Karpas-422 (cell line): ENCODE measurements at regions not wholly inside any gene's neighbourhood (a gene's known extent, or its start where the extent isn't known, plus 50 kb on each side); places are given as distances from the start of the nearest gene placed in this dataset.
"Not testable (repeated sequence)": the region's sequence is repeated elsewhere in the genome, so short reads cannot be mapped to it uniquely, and the experiment has no call there.

Source experiments
- DNase-seq: peaks from one replicate; pipeline ENCODE4 v3.0.0-alpha.2; 2015
- H2AFZ ChIP-seq: fragments of 200-600 bp; sonication (generic); 2 replicates; pipeline ENCODE4 v1.6.1; 2014; ENCODE audit warnings: antibody characterized with exemption, low read length, mixed read lengths
- H3K27ac ChIP-seq: fragments of 200-600 bp; sonication (generic); 2 replicates; pipeline ENCODE4 v1.5.1; 2014; ENCODE audit warnings: mild to moderate bottlenecking, low read length, moderate library complexity
- H3K27me3 ChIP-seq: fragments of 200-600 bp; sonication (generic); 2 replicates; pipeline ENCODE4 v1.6.1; 2014; ENCODE audit warnings: low read length, mixed read lengths
- H3K36me3 ChIP-seq: fragments of 200-600 bp; sonication (generic); 2 replicates; pipeline ENCODE4 v1.6.1; 2014; ENCODE audit warnings: low read length, mixed read lengths; ENCODE audit not compliant: insufficient read depth
- H3K4me1 ChIP-seq: fragments of 200-600 bp; sonication (generic); 2 replicates; pipeline ENCODE4 v1.6.1; 2014; ENCODE audit warnings: mild to moderate bottlenecking, low read length, mixed read lengths
- H3K4me2 ChIP-seq: fragments of 200-600 bp; sonication (generic); 2 replicates; pipeline ENCODE4 v1.6.1; 2014; ENCODE audit warnings: low read length, low read depth, mild to moderate bottlenecking; ENCODE audit not compliant: poor library complexity, severe bottlenecking
- H3K4me3 ChIP-seq: fragments of 200-600 bp; sonication (generic); 2 replicates; pipeline ENCODE4 v1.5.1; 2014; ENCODE audit warnings: mild to moderate bottlenecking, antibody characterized with exemption, low read length, mixed read lengths
- H3K79me2 ChIP-seq: fragments of 200-600 bp; sonication (generic); 2 replicates; pipeline ENCODE4 v1.6.1; 2014; ENCODE audit warnings: mild to moderate bottlenecking, low read length, mixed read lengths
- H3K9ac ChIP-seq: fragments of 200-600 bp; sonication (generic); 2 replicates; pipeline ENCODE4 v1.6.0; 2014; ENCODE audit warnings: low read length
- H3K9me2 ChIP-seq: fragments of 200-600 bp; sonication (generic), shearing (Covaris generic); replicated peaks from 2 replicates; pipeline ENCODE4 v1.6.0; 2014; ENCODE audit warnings: mild to moderate bottlenecking, low read length, moderate library complexity; ENCODE audit not compliant: insufficient read depth
- H3K9me3 ChIP-seq: fragments of 300-700, 200-600 bp; sonication (generic); 2 replicates; pipeline ENCODE4 v1.6.1; 2014; ENCODE audit warnings: low read length, mixed read lengths
- H4K20me1 ChIP-seq: fragments of 200-600 bp; sonication (generic); 2 replicates; pipeline ENCODE4 v1.6.1; 2014; ENCODE audit warnings: mild to moderate bottlenecking, antibody characterized with exemption, low read length, low read depth; ENCODE audit not compliant: insufficient read depth

DNA sequence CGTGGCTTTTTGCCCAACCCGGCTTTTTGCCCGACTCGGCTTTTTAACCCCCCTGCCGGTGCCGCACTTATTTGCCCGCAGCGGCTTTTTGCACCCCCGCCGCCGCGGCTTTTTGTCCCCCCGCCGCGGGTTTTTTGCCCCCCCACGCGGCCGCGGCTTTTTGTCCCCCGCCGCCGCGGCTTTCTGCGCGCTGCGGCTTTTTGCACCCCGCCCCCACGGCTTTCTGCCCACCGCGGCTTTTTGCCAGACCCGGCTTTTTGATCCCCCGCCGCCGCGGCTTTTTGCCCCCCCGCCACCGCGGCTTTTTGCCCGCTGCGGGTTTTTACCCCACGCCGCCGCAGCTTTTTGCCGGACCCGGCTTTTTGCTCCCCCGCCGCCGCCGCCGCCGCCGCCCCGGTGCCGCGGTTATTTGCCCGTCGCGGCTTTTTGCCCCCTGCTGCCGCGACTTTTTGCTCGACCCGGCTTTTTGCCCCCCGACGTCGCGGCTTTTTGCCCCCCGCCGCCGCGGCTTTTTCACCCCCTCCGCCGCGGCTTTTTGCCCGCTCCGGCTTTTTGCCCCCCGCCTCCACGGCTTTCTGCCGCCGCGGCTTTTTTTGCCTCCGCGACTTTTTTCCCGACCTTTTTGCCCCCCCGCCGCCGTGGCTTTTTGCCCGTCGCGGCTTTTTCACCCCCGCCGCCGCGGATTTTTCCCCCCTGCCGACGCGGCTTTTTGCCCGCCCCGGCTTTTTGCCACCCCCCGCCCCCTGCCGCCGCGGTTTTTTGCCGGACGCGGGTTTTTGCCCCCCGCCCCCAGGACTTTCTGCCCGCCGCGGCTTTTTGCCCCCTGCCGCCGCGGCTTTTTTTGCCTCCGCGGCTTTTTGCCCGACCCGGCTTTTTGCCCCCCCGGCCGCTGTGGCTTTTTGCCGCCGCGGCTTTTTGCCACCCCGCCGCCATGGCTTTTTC, 2786.5 kb downstream of the RPIA start:
- Histone ChIP-seq H3K4me1 (peaks cover 5% of the 10 kb centered on the region), H3K27me3 (no peaks in the 10 kb centered on the region), H2AFZ (no peak overlapping the region)

DNA sequence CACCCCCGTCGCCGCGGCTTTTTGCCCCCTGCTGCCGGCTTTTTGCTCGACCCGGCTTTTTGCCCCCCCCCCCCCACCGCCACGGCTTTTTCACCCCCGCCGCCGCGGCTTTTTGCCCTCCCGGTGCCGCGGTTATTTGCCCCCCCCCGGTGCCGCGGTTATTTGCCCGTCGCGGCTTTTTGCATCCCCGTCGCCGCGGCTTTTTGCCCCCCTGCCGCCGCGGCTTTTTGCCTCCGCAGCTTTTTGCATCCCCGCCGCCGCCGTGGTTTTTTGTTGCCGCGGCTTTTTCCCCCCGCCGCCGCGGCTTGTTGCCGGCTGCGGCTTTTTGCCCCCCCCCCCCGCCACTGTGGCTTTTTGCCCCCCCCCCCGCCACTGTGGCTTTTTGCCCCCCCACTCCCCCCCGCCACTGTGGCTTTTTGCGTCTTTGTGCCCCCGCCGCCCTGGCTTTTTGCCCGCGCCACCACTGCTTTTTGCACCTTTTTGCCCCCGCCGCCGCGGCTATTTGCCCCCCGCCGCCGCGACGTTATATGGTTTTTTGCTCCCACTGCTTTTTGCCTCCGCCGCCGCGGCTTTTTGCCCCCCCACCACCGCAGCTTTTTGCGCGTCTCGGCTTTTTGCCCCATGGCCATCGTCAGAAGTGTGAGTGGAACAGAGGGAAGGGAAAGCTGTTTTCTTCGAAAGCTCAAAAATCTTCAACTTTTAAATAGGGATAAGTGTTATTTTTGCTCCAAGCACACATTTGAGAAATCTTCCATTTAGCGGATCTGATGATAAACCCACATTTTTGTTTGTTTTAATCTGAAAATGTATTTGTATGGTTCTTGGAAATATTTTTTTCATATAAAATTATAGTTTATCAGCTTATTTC, 2787.6 kb downstream of the RPIA start:
- H3K4me2 ChIP-seq, H3K9me2 ChIP-seq, H4K20me1 ChIP-seq, H3K79me2 ChIP-seq, H3K9ac ChIP-seq, H3K27ac ChIP-seq, H3K4me1 ChIP-seq, H3K27me3 ChIP-seq, H3K4me3 ChIP-seq, DNase-seq, H3K9me3 ChIP-seq, H2AFZ ChIP-seq, H3K36me3 ChIP-seq: not testable (repeated sequence)

More for the DNA sequence above, 2786.5 kb downstream of the RPIA start:
- no peak for DNase-seq
- no peaks in the 10 kb centered on the region for H3K79me2 ChIP-seq
- H3K9ac ChIP-seq, result no peak overlapping the region
- H3K9me2 ChIP-seq, result no peaks in the 10 kb centered on the region
- no peak overlapping the region for H3K27ac ChIP-seq
- no peak overlapping the region for H3K4me2 ChIP-seq
- no peaks in the 10 kb centered on the region for H4K20me1 ChIP-seq
- H3K9me3 ChIP-seq, result no peaks in the 10 kb centered on the region
- no peak overlapping the region for H3K4me3 ChIP-seq
- H3K36me3 ChIP-seq, result no peaks in the 10 kb centered on the region

DNA sequence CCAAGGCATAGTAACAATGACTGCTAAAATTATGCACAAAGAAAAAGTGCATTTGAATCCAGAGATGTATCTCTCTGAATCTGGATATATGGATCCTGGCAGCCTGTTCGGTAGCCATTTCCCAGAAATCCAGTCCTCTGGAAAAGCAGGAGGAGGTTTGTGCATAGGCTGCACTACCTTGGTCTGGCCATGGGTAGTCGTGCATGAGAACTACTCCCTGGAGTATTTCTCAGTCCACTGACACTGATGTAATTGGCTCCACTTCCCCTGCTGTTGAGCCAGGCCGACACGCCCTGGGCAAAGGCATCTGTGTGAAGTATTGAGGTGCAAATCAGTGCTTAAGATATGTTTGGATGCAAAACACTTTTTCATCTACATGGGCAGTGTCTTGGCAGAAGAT, 2793.8 kb downstream of the RPIA start:
- not testable (repeated sequence) for H3K9ac ChIP-seq, DNase-seq, H3K9me2 ChIP-seq, H4K20me1 ChIP-seq, H3K79me2 ChIP-seq, H3K36me3 ChIP-seq, H3K9me3 ChIP-seq, H2AFZ ChIP-seq, H3K27me3 ChIP-seq
- Histone ChIP-seq H3K27ac (peak overlapping the region; percentile 63), H3K4me2 (peak overlapping the region; percentile 55), H3K4me3 (peak overlapping the region; percentile 48; the same call in 1 of the 2 replicates), H3K4me1 (peaks cover 21% of the 10 kb centered on the region)

DNA sequence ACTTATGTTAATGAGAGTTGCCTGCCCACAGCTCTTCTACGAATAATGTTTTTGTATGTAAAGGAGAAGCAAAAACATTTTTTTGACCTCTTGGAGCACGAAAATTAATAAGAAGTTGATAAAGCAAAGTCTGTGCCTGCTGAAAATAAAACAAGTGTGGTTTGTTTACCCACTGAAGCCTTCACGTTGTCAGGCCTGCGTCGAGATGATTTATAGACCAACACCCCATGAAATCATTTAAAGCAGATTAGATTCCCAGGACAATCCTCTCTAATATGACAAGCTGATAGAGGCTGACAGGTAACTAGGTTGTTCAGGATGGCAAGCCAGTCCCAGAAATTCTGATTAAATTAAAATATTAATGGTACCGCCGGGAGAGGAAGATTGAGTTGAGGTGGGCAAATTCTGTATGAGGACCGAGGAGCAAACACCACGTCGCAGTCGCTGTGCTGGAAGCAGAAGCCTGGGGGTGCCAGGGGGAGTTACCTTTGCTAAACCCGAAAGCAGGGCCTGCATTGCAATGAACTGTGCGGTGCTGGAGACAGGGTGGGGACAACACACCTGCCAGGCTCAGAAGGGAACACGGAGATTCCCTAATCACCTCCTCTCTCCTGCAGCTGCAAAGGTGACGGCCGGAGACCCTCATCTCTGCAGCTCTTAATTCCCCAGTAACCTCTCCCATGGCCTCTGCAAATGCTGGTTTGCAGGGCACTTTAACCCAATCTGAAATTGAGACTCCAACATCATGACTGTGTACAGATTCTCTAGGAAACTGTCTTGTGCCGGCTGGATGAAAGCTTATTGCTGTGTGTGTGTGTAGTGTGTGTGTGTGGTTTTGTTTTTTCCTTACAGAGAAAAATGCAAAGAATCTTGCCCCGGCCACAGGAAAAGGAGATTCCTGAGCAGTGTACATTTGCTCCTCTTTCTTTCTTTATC, 2805.9 kb downstream of the RPIA start:
- H3K27ac ChIP-seq, DNase-seq, H3K4me3 ChIP-seq, H3K79me2 ChIP-seq, H3K4me2 ChIP-seq, H4K20me1 ChIP-seq, H3K4me1 ChIP-seq, H3K27me3 ChIP-seq, H3K9me2 ChIP-seq, H3K9ac ChIP-seq, H3K9me3 ChIP-seq, H3K36me3 ChIP-seq, H2AFZ ChIP-seq: not testable (repeated sequence)

DNA sequence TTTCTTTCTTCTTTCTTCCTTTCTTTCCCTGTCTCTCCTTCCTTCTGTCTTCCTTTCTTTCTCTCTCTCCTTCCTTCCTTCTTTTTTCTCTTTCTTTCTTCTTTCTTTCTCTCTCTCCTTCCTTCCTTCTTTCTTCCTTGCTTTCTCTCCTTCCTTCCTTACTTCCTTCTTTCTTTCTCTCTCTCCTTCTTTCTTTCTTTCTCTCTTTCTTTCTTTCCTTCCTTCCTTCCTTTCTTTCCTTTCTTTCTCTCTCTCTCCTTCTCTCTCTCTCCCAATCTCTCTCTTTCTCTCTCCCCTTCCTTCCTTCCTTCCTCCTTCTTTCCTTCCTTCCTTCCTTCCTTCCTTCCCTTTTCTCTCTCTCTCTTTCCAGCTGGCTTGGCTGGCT, 2806.6 kb downstream of the RPIA start:
- not testable (repeated sequence) for H3K9me3 ChIP-seq, H2AFZ ChIP-seq, H3K36me3 ChIP-seq, H3K27me3 ChIP-seq, DNase-seq, H3K4me3 ChIP-seq, H3K4me1 ChIP-seq, H3K79me2 ChIP-seq, H3K9me2 ChIP-seq, H3K27ac ChIP-seq, H3K4me2 ChIP-seq, H4K20me1 ChIP-seq, H3K9ac ChIP-seq

DNA sequence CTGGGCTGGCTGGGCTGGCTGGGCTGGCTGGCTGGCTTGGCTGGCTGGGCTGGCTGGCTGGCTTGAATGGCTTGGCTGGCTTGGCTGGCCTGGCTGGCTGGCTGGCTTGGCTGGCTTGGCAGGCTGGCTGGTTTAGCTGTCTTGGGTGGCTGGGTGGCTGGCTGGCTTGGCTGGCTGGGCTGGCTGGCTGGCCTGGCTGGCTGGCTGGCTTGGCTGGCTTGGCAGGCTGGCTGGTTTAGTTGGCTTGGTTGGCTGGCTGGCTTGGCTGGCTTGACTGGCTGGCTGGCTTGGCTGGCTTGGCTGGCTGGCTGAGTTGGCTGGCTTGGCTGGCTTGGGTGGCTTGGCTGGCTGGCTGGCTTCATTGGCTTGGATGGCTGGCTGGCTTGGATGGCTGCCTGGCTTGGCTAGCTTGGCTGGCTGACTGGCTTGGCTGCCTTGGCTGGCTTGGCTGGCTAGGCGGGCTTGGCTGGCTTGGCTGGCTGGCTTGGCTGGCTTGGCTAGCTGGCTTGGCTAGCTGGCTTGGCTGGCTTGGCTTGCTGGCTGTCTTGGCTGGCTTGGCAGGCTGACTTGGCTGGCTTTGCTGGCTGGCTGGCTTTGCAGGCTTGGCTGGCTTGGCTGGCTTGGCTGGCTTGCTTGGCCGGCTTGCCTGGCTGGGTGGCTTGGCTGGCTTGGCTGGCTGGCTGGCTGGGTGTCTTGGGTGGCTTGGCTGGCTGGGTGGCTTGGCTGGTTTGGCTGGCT, 2807.2 kb downstream of the RPIA start:
- H3K9ac ChIP-seq, H3K9me3 ChIP-seq, H3K4me2 ChIP-seq, H3K27me3 ChIP-seq, DNase-seq, H3K79me2 ChIP-seq, H3K4me3 ChIP-seq, H2AFZ ChIP-seq, H3K4me1 ChIP-seq, H4K20me1 ChIP-seq, H3K9me2 ChIP-seq, H3K27ac ChIP-seq, H3K36me3 ChIP-seq: not testable (repeated sequence)

DNA sequence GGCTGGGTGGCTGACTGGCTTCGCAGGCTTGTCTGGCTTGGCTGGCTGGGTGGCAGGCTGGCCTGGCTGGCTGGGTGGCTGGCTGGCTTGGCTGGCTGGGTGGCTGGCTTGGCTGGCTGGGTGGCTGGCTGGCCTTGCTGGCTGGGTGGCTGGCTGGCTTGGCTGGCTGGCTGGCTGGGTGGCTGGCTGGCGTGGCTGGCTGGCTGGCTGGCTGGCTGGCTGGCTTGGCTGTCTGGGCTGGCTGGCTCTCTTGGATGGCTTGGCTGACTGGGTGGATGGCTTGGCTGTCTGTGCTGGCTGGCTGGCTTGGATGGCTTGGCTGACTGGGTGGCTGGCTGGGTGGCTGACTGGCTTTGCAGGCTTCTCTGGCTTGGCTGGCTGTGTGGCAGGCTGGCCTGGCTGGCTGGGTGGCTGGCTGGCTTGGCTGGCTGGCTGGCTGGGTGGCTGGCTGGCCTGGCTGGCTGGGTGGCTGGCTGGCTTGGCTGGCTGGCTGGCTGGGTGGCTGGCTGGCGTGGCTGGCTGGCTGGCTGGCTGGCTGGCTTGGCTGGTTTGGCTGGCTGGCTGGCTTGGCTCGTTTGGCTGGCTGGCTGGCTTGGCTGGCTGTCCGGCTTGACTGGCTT, 2808.1 kb downstream of the RPIA start:
- not testable (repeated sequence) for H3K79me2 ChIP-seq, H3K4me1 ChIP-seq, H3K27ac ChIP-seq, H3K27me3 ChIP-seq, H2AFZ ChIP-seq, H3K9me3 ChIP-seq, H3K4me3 ChIP-seq, H3K36me3 ChIP-seq, DNase-seq, H3K9me2 ChIP-seq, H3K4me2 ChIP-seq, H3K9ac ChIP-seq, H4K20me1 ChIP-seq
